Cardiac fibroblast (primary cell): ENCODE measurements at regions not wholly inside any gene's neighbourhood (a gene's known extent, or its start where the extent isn't known, plus 50 kb on each side); places are given as distances from the start of the nearest gene placed in this dataset.

Experiments used
- DNase-seq, 2 donors: peaks; one replicate each; pipeline versions ENCODE4 v3.0.0 to v3.0.0-alpha.2; 2010; ENCODE audit warnings: low read depth in 2 of 2
- H3K4me3 ChIP-seq, 2 donors: replicated peaks in 1 of 2; 1 replicate in 1 of 2; 2 replicates in 1 of 2; pipeline ENCODE4 v1.5.1; 2011; ENCODE audit warnings: low read depth in 2 of 2, low read length in 2 of 2, mild to moderate bottlenecking in 2 of 2, moderate library complexity in 1 of 2
- CTCF ChIP-seq: IDR thresholded peaks from one replicate; pipeline ENCODE4 v1.5.1; 2011; ENCODE audit warnings: low read depth, mild to moderate bottlenecking, low read length, inconsistent platforms

- TF ChIP-seq CTCF = no peak
- no peak overlapping the region for H3K4me3 ChIP-seq
- DNase-seq = no peak
Observed at GRCh38 chr20:21583486-21584168, 69.8 kb upstream of the NKX2-2 start.

- no peak for DNase-seq
- H3K4me3 ChIP-seq = no peak overlapping the region
- TF ChIP-seq CTCF = no peak
Observed at GRCh38 chr20:21577551-21577950, 63.7 kb upstream of the NKX2-2 start.

GRCh38 chr20:21575981-21576740 lies 62.3 kb upstream of the NKX2-2 start:
- H3K4me3 ChIP-seq = no peak overlapping the region
- TF ChIP-seq CTCF = no peak

GRCh38 chr20:21575167-21575566 lies 61.3 kb upstream of the NKX2-2 start:
- TF ChIP-seq CTCF = no peak
- H3K4me3 ChIP-seq = no peak overlapping the region
- no peak for DNase-seq

More at GRCh38 chr20:21575981-21576740, 62.3 kb upstream of the NKX2-2 start:
- DNase-seq = no peak

GRCh38 chr20:21574443-21574842 lies 60.6 kb upstream of the NKX2-2 start:
- no peak overlapping the region for H3K4me3 ChIP-seq
- no peak for DNase-seq
- no peak for TF ChIP-seq CTCF

GRCh38 chr20:21573259-21573658 lies 59.4 kb upstream of the NKX2-2 start:
- no peak overlapping the region for H3K4me3 ChIP-seq
- DNase-seq = no peak
- TF ChIP-seq CTCF = no peak
